ENCODE measurements at regions not wholly inside any gene's neighbourhood (a gene's known extent, or its start where the extent isn't known, plus 50 kb on each side); places are given as distances from the start of the nearest gene placed in this dataset.
"Not testable (repeated sequence)": the region's sequence is repeated elsewhere in the genome, so short reads cannot be mapped to it uniquely, and the experiment has no call there.

GRCh38 chr12:9406564-9407424 is 198.6 kb upstream of the PZP start:
- peak overlapping the region; percentile 37 for H3K4me3 ChIP-seq (ENCODE audit: low read length)
- peak overlapping the region; percentile 82 for H3K27ac ChIP-seq (ENCODE audit: low read depth, low read length)
- H3K36me3 ChIP-seq (ENCODE audit: insufficient read depth, low read length), result no peaks in the 10 kb centered on the region
- H3K27me3 ChIP-seq (ENCODE audit: insufficient read depth, low read length), result no peaks in the 10 kb centered on the region
- 14% methylated on average over 36 of the region's 46 CpGs for WGBS
- no peaks in the 10 kb centered on the region for H3K9me3 ChIP-seq (ENCODE audit: insufficient read depth, low read depth, low read length)
- H3K4me1 ChIP-seq (ENCODE audit: insufficient read depth, low read length), result peaks cover 6% of the 10 kb centered on the region; the same call in 1 of the 2 replicates
- peak overlapping the region; percentile 57; the same call in 1 of the 2 replicates for H3K9ac ChIP-seq (ENCODE audit: low read depth, low read length)

- Histone ChIP-seq H3K27me3 (ENCODE audit: insufficient read depth, low read length) (no peaks in the 10 kb centered on the region), H3K9ac (ENCODE audit: low read depth, low read length) (no peak overlapping the region), H3K9me3 (ENCODE audit: insufficient read depth, low read depth, low read length) (no peaks in the 10 kb centered on the region), H3K4me3 (ENCODE audit: low read length) (peak overlapping the region; percentile 37), H3K36me3 (ENCODE audit: insufficient read depth, low read length) (no peaks in the 10 kb centered on the region), H3K27ac (ENCODE audit: low read depth, low read length) (no peak overlapping the region; the same call in 1 of the 2 replicates), H3K4me1 (ENCODE audit: insufficient read depth, low read length) (peaks cover 6% of the 10 kb centered on the region; the same call in 1 of the 2 replicates)
- 12% methylated on average over 11 of the region's 25 CpGs for WGBS
These were observed 197.8 kb upstream of the PZP start for GRCh38 chr12:9405886-9406563.

GRCh38 chr12:9404469-9405260 is 196.5 kb upstream of the PZP start:
- Histone ChIP-seq H3K4me3 (ENCODE audit: low read length) (no peak overlapping the region), H3K36me3 (ENCODE audit: insufficient read depth, low read length) (no peaks in the 10 kb centered on the region), H3K9ac (ENCODE audit: low read depth, low read length) (no peak overlapping the region), H3K27ac (ENCODE audit: low read depth, low read length) (no peak overlapping the region), H3K27me3 (ENCODE audit: insufficient read depth, low read length) (no peaks in the 10 kb centered on the region), H3K4me1 (ENCODE audit: insufficient read depth, low read length) (peaks cover 6% of the 10 kb centered on the region; the same call in 1 of the 2 replicates), H3K9me3 (ENCODE audit: insufficient read depth, low read depth, low read length) (no peaks in the 10 kb centered on the region)
- WGBS, result 46% methylated on average over 36 of the region's 39 CpGs

- H3K9me3 ChIP-seq (ENCODE audit: insufficient read depth, low read depth, low read length), result no peaks in the 10 kb centered on the region
- no peak overlapping the region for H3K27ac ChIP-seq (ENCODE audit: low read depth, low read length)
- 76% methylated on average over 17 of the region's 20 CpGs for WGBS
- H3K9ac ChIP-seq (ENCODE audit: low read depth, low read length), result no peak overlapping the region
- peaks cover 6% of the 10 kb centered on the region; the same call in 1 of the 2 replicates for H3K4me1 ChIP-seq (ENCODE audit: insufficient read depth, low read length)
- no peaks in the 10 kb centered on the region for H3K36me3 ChIP-seq (ENCODE audit: insufficient read depth, low read length)
- H3K27me3 ChIP-seq (ENCODE audit: insufficient read depth, low read length), result no peaks in the 10 kb centered on the region
- no peak overlapping the region for H3K4me3 ChIP-seq (ENCODE audit: low read length)
These were observed 195.8 kb upstream of the PZP start for GRCh38 chr12:9404031-9404430.

GRCh38 chr12:9402432-9403040 is 194.3 kb upstream of the PZP start:
- H3K9me3 ChIP-seq (ENCODE audit: insufficient read depth, low read depth, low read length); H3K4me3 ChIP-seq (ENCODE audit: low read length); H3K9ac ChIP-seq (ENCODE audit: low read depth, low read length); H3K27ac ChIP-seq (ENCODE audit: low read depth, low read length); H3K27me3 ChIP-seq (ENCODE audit: insufficient read depth, low read length); H3K4me1 ChIP-seq (ENCODE audit: insufficient read depth, low read length); H3K36me3 ChIP-seq (ENCODE audit: insufficient read depth, low read length): not testable (repeated sequence)
- 86% methylated on average over 4 of the region's 29 CpGs for WGBS

- 95% methylated on average over 11 of the region's 14 CpGs for WGBS
- not testable (repeated sequence) for H3K9me3 ChIP-seq (ENCODE audit: insufficient read depth, low read depth, low read length); H3K9ac ChIP-seq (ENCODE audit: low read depth, low read length); H3K4me3 ChIP-seq (ENCODE audit: low read length); H3K27ac ChIP-seq (ENCODE audit: low read depth, low read length); H3K36me3 ChIP-seq (ENCODE audit: insufficient read depth, low read length); H3K27me3 ChIP-seq (ENCODE audit: insufficient read depth, low read length)
- peaks cover 13% of the 10 kb centered on the region for H3K4me1 ChIP-seq (ENCODE audit: insufficient read depth, low read length)
These were observed 188.2 kb upstream of the PZP start for GRCh38 chr12:9396367-9396766.

- not testable (repeated sequence) for H3K36me3 ChIP-seq (ENCODE audit: insufficient read depth, low read length); H3K27ac ChIP-seq (ENCODE audit: low read depth, low read length); H3K4me3 ChIP-seq (ENCODE audit: low read length); H3K9ac ChIP-seq (ENCODE audit: low read depth, low read length); H3K27me3 ChIP-seq (ENCODE audit: insufficient read depth, low read length); H3K9me3 ChIP-seq (ENCODE audit: insufficient read depth, low read depth, low read length)
- no CpG with 5 or more reads among the region's 5 CpGs for WGBS
- peaks cover 16% of the 10 kb centered on the region for H3K4me1 ChIP-seq (ENCODE audit: insufficient read depth, low read length)
These were observed 187.0 kb upstream of the PZP start for GRCh38 chr12:9395220-9395619.

- H3K27ac ChIP-seq (ENCODE audit: low read depth, low read length), result no peak overlapping the region
- no peaks in the 10 kb centered on the region; the same call in 1 of the 2 replicates for H3K36me3 ChIP-seq (ENCODE audit: insufficient read depth, low read length)
- H3K4me1 ChIP-seq (ENCODE audit: insufficient read depth, low read length), result peaks cover 16% of the 10 kb centered on the region
- H3K4me3 ChIP-seq (ENCODE audit: low read length), result no peak overlapping the region
- no peak overlapping the region for H3K9ac ChIP-seq (ENCODE audit: low read depth, low read length)
- H3K27me3 ChIP-seq (ENCODE audit: insufficient read depth, low read length), result no peaks in the 10 kb centered on the region
- no peaks in the 10 kb centered on the region for H3K9me3 ChIP-seq (ENCODE audit: insufficient read depth, low read depth, low read length)
- 100% methylated on average over 1 of the region's 1 CpG for WGBS
These were observed 184.6 kb upstream of the PZP start for GRCh38 chr12:9392842-9393241.

- no peaks in the 10 kb centered on the region for H3K36me3 ChIP-seq (ENCODE audit: insufficient read depth, low read length)
- no peaks in the 10 kb centered on the region for H3K27me3 ChIP-seq (ENCODE audit: insufficient read depth, low read length)
- H3K9me3 ChIP-seq (ENCODE audit: insufficient read depth, low read depth, low read length), result no peaks in the 10 kb centered on the region
- H3K27ac ChIP-seq (ENCODE audit: low read depth, low read length), result no peak overlapping the region
- H3K4me1 ChIP-seq (ENCODE audit: insufficient read depth, low read length), result peaks cover 16% of the 10 kb centered on the region
- H3K9ac ChIP-seq (ENCODE audit: low read depth, low read length), result no peak overlapping the region
- H3K4me3 ChIP-seq (ENCODE audit: low read length), result no peak overlapping the region
- WGBS, result 89% methylated on average over 1 of the region's 2 CpGs
These were observed 183.6 kb upstream of the PZP start for GRCh38 chr12:9391815-9392214.

- Histone ChIP-seq H3K27me3 (ENCODE audit: insufficient read depth, low read length) (no peaks in the 10 kb centered on the region), H3K9me3 (ENCODE audit: insufficient read depth, low read depth, low read length) (no peaks in the 10 kb centered on the region), H3K4me3 (ENCODE audit: low read length) (no peak overlapping the region), H3K27ac (ENCODE audit: low read depth, low read length) (no peak overlapping the region), H3K4me1 (ENCODE audit: insufficient read depth, low read length) (peaks cover 16% of the 10 kb centered on the region), H3K9ac (ENCODE audit: low read depth, low read length) (no peak overlapping the region), H3K36me3 (ENCODE audit: insufficient read depth, low read length) (no peaks in the 10 kb centered on the region)
- WGBS, result 96% methylated on average over 3 of the region's 3 CpGs
These were observed 182.6 kb upstream of the PZP start for GRCh38 chr12:9390761-9391160.
